ENCODE measurements at regions not wholly inside any gene's neighbourhood (a gene's known extent, or its start where the extent isn't known, plus 50 kb on each side); places are given as distances from the start of the nearest gene placed in this dataset.

DNA sequence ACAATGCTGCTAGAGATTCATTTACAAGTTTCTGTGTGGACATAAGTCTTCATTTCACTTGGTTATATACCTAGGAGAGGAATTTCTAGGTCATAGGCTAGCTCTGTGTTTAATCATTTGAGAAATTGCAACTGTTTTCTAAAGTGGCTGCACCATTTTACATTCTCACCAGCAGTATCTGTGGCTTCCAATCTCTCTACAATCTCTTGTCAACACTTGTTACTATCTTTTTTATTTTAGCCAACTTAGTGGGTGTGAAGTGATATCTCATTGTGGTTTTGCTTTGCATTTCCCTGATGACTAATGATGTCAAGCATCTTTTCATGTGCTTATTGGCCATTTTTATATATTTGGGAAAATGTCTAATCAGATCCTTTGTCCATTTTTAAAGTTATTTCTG lies 53.0 kb upstream of the DRGX start (continued):
- TF ChIP-seq SMAD1 (IDR thresholded peaks at IDR 0.05; ENCODE audit: low read depth, partially characterized antibody) (no peak), HDGF (IDR thresholded peaks at IDR 0.05) (no peak), SMC3 (IDR thresholded peaks at IDR 0.05; ENCODE audit: borderline replicate concordance, low read length) (no peak)

DNA sequence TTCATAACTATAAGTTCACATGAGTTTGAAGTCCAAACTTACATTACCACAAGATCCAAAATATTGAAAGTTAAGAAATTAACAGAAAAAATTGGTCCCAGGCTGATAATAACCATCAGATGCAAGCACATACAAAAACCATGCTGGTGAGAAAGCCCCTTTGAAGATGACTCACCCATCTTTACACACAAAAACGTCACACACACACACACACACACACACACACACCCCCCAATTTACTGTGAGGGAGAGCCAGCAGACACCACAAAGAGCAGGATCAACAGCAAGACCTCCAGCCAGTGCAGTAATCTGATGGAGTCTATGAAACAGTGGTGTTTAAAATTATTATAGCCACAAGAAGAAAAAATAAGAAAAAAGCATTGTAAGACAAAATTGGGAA lies 50.1 kb upstream of the DRGX start:
- H4K20me1 ChIP-seq (ENCODE audit: control insufficient read depth, insufficient read depth) = no peaks in the 10 kb centered on the region
- intact Hi-C loops (cut with micrococcal nuclease; ENCODE audit: unreplicated experiment) (no loop called here), in situ Hi-C loops (cut with MboI) (no loop called here)
- TF ChIP-seq GATAD2B (conservative IDR thresholded peaks at IDR 0.05; ENCODE audit: low read depth) (no peak), SREBF1 (IDR thresholded peaks at IDR 0.05; ENCODE audit: low read length) (no peak), ATF7 (IDR thresholded peaks at IDR 0.05; ENCODE audit: low read depth) (peak; percentile 39; the same call in 1 of the 2 replicates)
- TF ChIP-seq, protein P1, sequence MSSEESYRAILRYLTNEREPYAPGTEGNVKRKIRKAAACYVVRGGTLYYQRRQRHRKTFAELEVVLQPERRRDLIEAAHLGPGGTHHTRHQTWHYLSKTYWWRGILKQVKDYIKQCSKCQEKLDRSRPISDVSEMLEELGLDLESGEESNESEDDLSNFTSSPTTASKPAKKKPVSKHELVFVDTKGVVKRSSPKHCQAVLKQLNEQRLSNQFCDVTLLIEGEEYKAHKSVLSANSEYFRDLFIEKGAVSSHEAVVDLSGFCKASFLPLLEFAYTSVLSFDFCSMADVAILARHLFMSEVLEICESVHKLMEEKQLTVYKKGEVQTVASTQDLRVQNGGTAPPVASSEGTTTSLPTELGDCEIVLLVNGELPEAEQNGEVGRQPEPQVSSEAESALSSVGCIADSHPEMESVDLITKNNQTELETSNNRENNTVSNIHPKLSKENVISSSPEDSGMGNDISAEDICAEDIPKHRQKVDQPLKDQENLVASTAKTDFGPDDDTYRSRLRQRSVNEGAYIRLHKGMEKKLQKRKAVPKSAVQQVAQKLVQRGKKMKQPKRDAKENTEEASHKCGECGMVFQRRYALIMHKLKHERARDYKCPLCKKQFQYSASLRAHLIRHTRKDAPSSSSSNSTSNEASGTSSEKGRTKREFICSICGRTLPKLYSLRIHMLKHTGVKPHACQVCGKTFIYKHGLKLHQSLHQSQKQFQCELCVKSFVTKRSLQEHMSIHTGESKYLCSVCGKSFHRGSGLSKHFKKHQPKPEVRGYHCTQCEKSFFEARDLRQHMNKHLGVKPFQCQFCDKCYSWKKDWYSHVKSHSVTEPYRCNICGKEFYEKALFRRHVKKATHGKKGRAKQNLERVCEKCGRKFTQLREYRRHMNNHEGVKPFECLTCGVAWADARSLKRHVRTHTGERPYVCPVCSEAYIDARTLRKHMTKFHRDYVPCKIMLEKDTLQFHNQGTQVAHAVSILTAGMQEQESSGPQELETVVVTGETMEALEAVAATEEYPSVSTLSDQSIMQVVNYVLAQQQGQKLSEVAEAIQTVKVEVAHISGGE (CRISPR knock-in tag; IDR thresholded peaks at IDR 0.05) = no peak
- ChIA-PET RAD21 (ENCODE audit: unreplicated experiment) (no interaction called here), SMC1A (ENCODE audit: uncharacterized antibody, unreplicated experiment) (interaction anchor here (0.8 to 1.9 kb wide), 3 partner anchors 9 to 57 kb away, joined by 3 to 4 read pairs (median 3); no protein-coding TSS in a partner anchor), POLR2A (no interaction called here), CTCF (interaction anchor here (1.2 to 1.6 kb wide), 3 partner anchors 19 to 65 kb away, joined by 3 to 4 read pairs (median 4); no protein-coding TSS in a partner anchor)
- 0% methylated on average over 1 of the region's 1 CpG for WGBS (ENCODE audit: insufficient coverage, insufficient replicate concordance, low lambda C conversion rate, missing lambda C conversion rate)
- no peaks in the 10 kb centered on the region for H3K4me1 ChIP-seq (ENCODE audit: control insufficient read depth, insufficient read depth, low read length)
- no peaks in the 10 kb centered on the region; the same call in 2 of the 3 replicates for H3K9me3 ChIP-seq (replicated peaks; ENCODE audit: control insufficient read depth, insufficient read depth, low read length)
- no peak for FAIRE-seq
- no peaks in the 10 kb centered on the region for H3K27me3 ChIP-seq (replicated peaks in 1 of 2; ENCODE audit: control insufficient read depth in 2 of 2, insufficient read depth in 2 of 2, low read length in 1 of 2)
- H3K79me2 ChIP-seq (ENCODE audit: control insufficient read depth, insufficient read depth, low read length) = no peaks in the 10 kb centered on the region
- H3K36me3 ChIP-seq (ENCODE audit: control insufficient read depth in 2 of 2, insufficient read depth in 2 of 2, low read length in 1 of 2) = no peaks in the 10 kb centered on the region
- H3K4me3 ChIP-seq = no peak overlapping the region
- H3K27ac ChIP-seq (ENCODE audit: control insufficient read depth, insufficient read depth) = no peak overlapping the region
- H3K9ac ChIP-seq (ENCODE audit: control insufficient read depth, insufficient read depth, low read length) = no peak overlapping the region
- H3K4me2 ChIP-seq (ENCODE audit: control insufficient read depth, insufficient read depth) = no peak overlapping the region
- peak; percentile 71 for ATAC-seq
- no peak overlapping the region for H2AFZ ChIP-seq (ENCODE audit: control insufficient read depth, low read depth, low read length)
- no peak for DNase-seq (ENCODE audit: low read depth, low spot score)
- BruUV-seq (replicated peaks) = no TSS peak

All from GM12878 (cell line).